ENCODE measurements at regions not wholly inside any gene's neighbourhood (a gene's known extent, or its start where the extent isn't known, plus 50 kb on each side); places are given as distances from the start of the nearest gene placed in this dataset.

- peaks cover 19% of the 10 kb centered on the region for H3K27me3 ChIP-seq (ENCODE audit: control insufficient read depth, insufficient read depth, low read length)
- TF ChIP-seq CTCF (IDR thresholded peaks at IDR 0.05; ENCODE audit: insufficient read depth, low read length, poor library complexity, severe bottlenecking): no peak
- H3K4me3 ChIP-seq (ENCODE audit: low read depth, low read length): no peak overlapping the region
- DNase-seq (ENCODE audit: low read depth): no peak
- no peaks in the 10 kb centered on the region for H3K36me3 ChIP-seq (ENCODE audit: control insufficient read depth, insufficient read depth, low read length)
Measured at GRCh38 chr17:72222661-72223380, 102.0 kb downstream of the SOX9 start.

- H3K4me3 ChIP-seq (ENCODE audit: low read depth, low read length): no peak overlapping the region
- no peak for TF ChIP-seq CTCF (IDR thresholded peaks at IDR 0.05; ENCODE audit: insufficient read depth, low read length, poor library complexity, severe bottlenecking)
- no peaks in the 10 kb centered on the region for H3K36me3 ChIP-seq (ENCODE audit: control insufficient read depth, insufficient read depth, low read length)
- H3K27me3 ChIP-seq (ENCODE audit: control insufficient read depth, insufficient read depth, low read length): peaks cover 18% of the 10 kb centered on the region
- DNase-seq (ENCODE audit: low read depth): peak; percentile 41
Measured at GRCh38 chr17:72223866-72224291, 103.1 kb downstream of the SOX9 start.

- Histone ChIP-seq H3K4me3 (ENCODE audit: low read depth, low read length) (no peak overlapping the region), H3K27me3 (ENCODE audit: control insufficient read depth, insufficient read depth, low read length) (no peaks in the 10 kb centered on the region), H3K36me3 (ENCODE audit: control insufficient read depth, insufficient read depth, low read length) (no peaks in the 10 kb centered on the region)
- no peak for TF ChIP-seq CTCF (IDR thresholded peaks at IDR 0.05; ENCODE audit: insufficient read depth, low read length, poor library complexity, severe bottlenecking)
- no peak for DNase-seq (ENCODE audit: low read depth)
Measured at GRCh38 chr17:72226322-72226721, 105.5 kb downstream of the SOX9 start.

- TF ChIP-seq CTCF (IDR thresholded peaks at IDR 0.05; ENCODE audit: insufficient read depth, low read length, poor library complexity, severe bottlenecking): no peak
- Histone ChIP-seq H3K36me3 (ENCODE audit: control insufficient read depth, insufficient read depth, low read length) (no peaks in the 10 kb centered on the region), H3K4me3 (ENCODE audit: low read depth, low read length) (no peak overlapping the region), H3K27me3 (ENCODE audit: control insufficient read depth, insufficient read depth, low read length) (no peaks in the 10 kb centered on the region)
- DNase-seq (ENCODE audit: low read depth): no peak
Measured at GRCh38 chr17:72233986-72234385, 113.2 kb downstream of the SOX9 start.

- TF ChIP-seq CTCF (IDR thresholded peaks at IDR 0.05; ENCODE audit: insufficient read depth, low read length, poor library complexity, severe bottlenecking): no peak
- Histone ChIP-seq H3K27me3 (ENCODE audit: control insufficient read depth, insufficient read depth, low read length) (no peaks in the 10 kb centered on the region), H3K4me3 (ENCODE audit: low read depth, low read length) (no peak overlapping the region), H3K36me3 (ENCODE audit: control insufficient read depth, insufficient read depth, low read length) (no peaks in the 10 kb centered on the region)
- no peak for DNase-seq (ENCODE audit: low read depth)
Measured at GRCh38 chr17:72234985-72235384, 114.2 kb downstream of the SOX9 start.
